NCI-H446 treated with DMSO at 0.1 percent for 48 hours (cell line): ENCODE measurements at regions not wholly inside any gene's neighbourhood (a gene's known extent, or its start where the extent isn't known, plus 50 kb on each side); places are given as distances from the start of the nearest gene placed in this dataset.
"Not testable (repeated sequence)": the region's sequence is repeated elsewhere in the genome, so short reads cannot be mapped to it uniquely, and the experiment has no call there.

Experiments
- DNase-seq: peaks from one replicate; lab custom pipeline; 2025; lab: John Stamatoyannopoulos, UW

GRCh38 chr11:116373104-116373944 is 399.5 kb downstream of the BUD13 start:
- no peak for DNase-seq

- DNase-seq = no peak
Observed at GRCh38 chr11:116371146-116371545, 401.6 kb downstream of the BUD13 start.

- DNase-seq = no peak
Observed at GRCh38 chr11:116368784-116369183, 404.0 kb downstream of the BUD13 start.

- DNase-seq = no peak
Observed at GRCh38 chr11:116366980-116367645, 405.7 kb downstream of the BUD13 start.

GRCh38 chr11:116366451-116366850 is 406.3 kb downstream of the BUD13 start:
- DNase-seq = no peak

GRCh38 chr11:116364925-116365324 is 407.9 kb downstream of the BUD13 start:
- not testable (repeated sequence) for DNase-seq

GRCh38 chr11:116364348-116364747 is 408.4 kb downstream of the BUD13 start:
- DNase-seq = no peak

GRCh38 chr11:116360221-116360941 is 412.4 kb downstream of the BUD13 start:
- no peak for DNase-seq

- DNase-seq = no peak
Observed at GRCh38 chr11:116357784-116358544, 414.8 kb downstream of the BUD13 start.

GRCh38 chr11:116356451-116356850 is 416.3 kb downstream of the BUD13 start:
- no peak for DNase-seq

- DNase-seq = no peak
Observed at GRCh38 chr11:116355104-116355503, 417.7 kb downstream of the BUD13 start.

- no peak for DNase-seq
Observed at GRCh38 chr11:116353589-116353988, 419.2 kb downstream of the BUD13 start.

- DNase-seq = no peak
Observed at GRCh38 chr11:116352881-116353280, 419.9 kb downstream of the BUD13 start.

GRCh38 chr11:116348226-116348625 is 424.6 kb downstream of the BUD13 start:
- DNase-seq = no peak

GRCh38 chr11:116345575-116345974 is 427.2 kb downstream of the BUD13 start:
- no peak for DNase-seq

- no peak for DNase-seq
Observed at GRCh38 chr11:116344601-116345000, 428.2 kb downstream of the BUD13 start.

- DNase-seq = no peak
Observed at GRCh38 chr11:116343270-116343669, 429.5 kb downstream of the BUD13 start.

- DNase-seq = no peak
Observed at GRCh38 chr11:116342148-116342547, 430.6 kb downstream of the BUD13 start.

- DNase-seq = no peak
Observed at GRCh38 chr11:116339306-116340098, 433.3 kb downstream of the BUD13 start.

- not testable (repeated sequence) for DNase-seq
Observed at GRCh38 chr11:116338500-116338899, 434.3 kb downstream of the BUD13 start.

- DNase-seq = no peak
Observed at GRCh38 chr11:116336540-116336939, 436.2 kb downstream of the BUD13 start.
